GM23248 (cell line): ENCODE measurements at regions not wholly inside any gene's neighbourhood (a gene's known extent, or its start where the extent isn't known, plus 50 kb on each side); places are given as distances from the start of the nearest gene placed in this dataset.

ENCODE experiments used
- EZH2 ChIP-seq: fragments of 200-600 bp; sonication (generic); IDR thresholded peaks from 2 replicates; pipeline ENCODE4 v1.6.1; 2018; ENCODE audit warnings: antibody characterized with exemption, mild to moderate bottlenecking; ENCODE audit not compliant: insufficient read depth, poor library complexity, severe bottlenecking
- EZH2phosphoT487 ChIP-seq: fragments of 200-600 bp; sonication (generic); IDR thresholded peaks from 2 replicates; pipeline ENCODE4 v1.6.1; 2018; ENCODE audit warnings: antibody characterized with exemption, moderate library complexity, mild to moderate bottlenecking, low read depth; ENCODE audit not compliant: insufficient read depth

GRCh38 chr4:15348695-15349094, 79.1 kb upstream of the C1QTNF7 start:
- TF ChIP-seq EZH2phosphoT487, result no peak
- TF ChIP-seq EZH2, result no peak
